HG03558 (cell line): ENCODE measurements at regions not wholly inside any gene's neighbourhood (a gene's known extent, or its start where the extent isn't known, plus 50 kb on each side); places are given as distances from the start of the nearest gene placed in this dataset.
"Not testable (repeated sequence)": the region's sequence is repeated elsewhere in the genome, so short reads cannot be mapped to it uniquely, and the experiment has no call there.

ENCODE experiments used
- ATAC-seq: cut with Tn5 transposase; IDR thresholded peaks from one replicate; pipeline ENCODE4 v1.9.1; 2021; ENCODE audit warnings: moderate number of reproducible peaks; ENCODE audit not compliant: unreplicated experiment; ENCODE audit errors: extremely low read depth

GRCh38 chr10:71094712-71095390 lies 117.5 kb upstream of the UNC5B start:
- no peak for ATAC-seq

GRCh38 chr10:71099731-71100361 lies 112.5 kb upstream of the UNC5B start:
- ATAC-seq: no peak

- no peak for ATAC-seq
These were observed 108.4 kb upstream of the UNC5B start for GRCh38 chr10:71103961-71104360.

GRCh38 chr10:71106151-71106550 lies 106.2 kb upstream of the UNC5B start:
- not testable (repeated sequence) for ATAC-seq

GRCh38 chr10:71107117-71107516 lies 105.3 kb upstream of the UNC5B start:
- not testable (repeated sequence) for ATAC-seq

- not testable (repeated sequence) for ATAC-seq
These were observed 104.3 kb upstream of the UNC5B start for GRCh38 chr10:71108042-71108441.

GRCh38 chr10:71112138-71112785 lies 100.1 kb upstream of the UNC5B start:
- ATAC-seq: no peak

- no peak for ATAC-seq
These were observed 95.9 kb upstream of the UNC5B start for GRCh38 chr10:71116426-71116825.

GRCh38 chr10:71117589-71117988 lies 94.8 kb upstream of the UNC5B start:
- ATAC-seq: not testable (repeated sequence)

GRCh38 chr10:71123023-71123422 lies 89.3 kb upstream of the UNC5B start:
- ATAC-seq: no peak

GRCh38 chr10:71124921-71125748 lies 87.2 kb upstream of the UNC5B start:
- ATAC-seq: no peak

GRCh38 chr10:71125749-71126107 lies 86.6 kb upstream of the UNC5B start:
- no peak for ATAC-seq

- no peak for ATAC-seq
These were observed 85.9 kb upstream of the UNC5B start for GRCh38 chr10:71126432-71126831.

GRCh38 chr10:71127104-71127503 lies 85.3 kb upstream of the UNC5B start:
- ATAC-seq: no peak

- no peak for ATAC-seq
These were observed 84.6 kb upstream of the UNC5B start for GRCh38 chr10:71127773-71128172.

- ATAC-seq: no peak
These were observed 83.9 kb upstream of the UNC5B start for GRCh38 chr10:71128311-71128980.

- ATAC-seq: no peak
These were observed 81.3 kb upstream of the UNC5B start for GRCh38 chr10:71131096-71131495.

- no peak for ATAC-seq
These were observed 80.8 kb upstream of the UNC5B start for GRCh38 chr10:71131508-71132088.

GRCh38 chr10:71132321-71132810 lies 80.0 kb upstream of the UNC5B start:
- ATAC-seq: no peak
